RWPE1 (cell line): ENCODE measurements at regions not wholly inside any gene's neighbourhood (a gene's known extent, or its start where the extent isn't known, plus 50 kb on each side); places are given as distances from the start of the nearest gene placed in this dataset.

Experiments
- CTCF ChIA-PET: fragments of 350-600 bp; sonication (Branson Sonifier 250); formaldehyde crosslinking; extraction: SDS; loops from one replicate; lab custom pipeline; 2021; lab: Yijun Ruan, JAX
- POLR2A ChIA-PET: fragments of 400-600 bp; formaldehyde crosslinking; extraction: SDS; loops from one replicate; lab custom pipeline; 2020; ENCODE audit warnings: antibody characterized with exemption; ENCODE audit not compliant: low non-redundant PET; lab: Yijun Ruan, JAX
- DNase-seq: peaks from one replicate; pipeline ENCODE4 v3.0.0; 2012; ENCODE audit warnings: low spot score
- H3K27ac ChIP-seq: fragments of 450-650 bp; 2 replicates; pipeline ENCODE4 v1.5.1; 2017
- TF ChIP-seq, protein P1 (sequence below): fragments of 450-650 bp; conservative IDR thresholded peaks from 2 replicates; pipeline ENCODE4 v1.5.1; 2017; ENCODE audit warnings: low read depth, mild to moderate bottlenecking

DNA sequence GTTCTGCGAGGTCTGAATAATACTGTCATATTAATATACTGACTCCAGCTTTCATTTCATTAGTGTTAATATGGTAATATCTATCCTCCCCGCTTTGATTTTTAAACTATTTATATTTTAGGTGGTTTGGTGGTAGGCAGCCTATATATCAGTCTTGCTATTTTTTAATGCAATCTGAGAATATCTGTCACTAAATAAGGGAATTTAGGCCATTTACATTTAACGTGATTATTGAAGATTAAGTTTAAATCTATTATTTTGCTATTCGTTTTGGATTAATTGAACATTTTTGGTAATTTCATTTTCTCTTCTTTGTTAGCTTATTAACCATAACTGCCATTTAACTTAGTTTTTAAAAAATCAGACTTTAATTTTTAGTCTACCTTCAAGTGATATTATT lies 247.7 kb upstream of the PMFBP1 start:
- DNase-seq, result no peak
- H3K27ac ChIP-seq, result no peak overlapping the region
- CTCF ChIA-PET, result interaction anchor here (0.6 kb wide), 1 partner anchor 48 kb away, joined by 4 read pairs; no protein-coding TSS in a partner anchor
- POLR2A ChIA-PET, result no interaction called here
- TF ChIP-seq, protein P1, sequence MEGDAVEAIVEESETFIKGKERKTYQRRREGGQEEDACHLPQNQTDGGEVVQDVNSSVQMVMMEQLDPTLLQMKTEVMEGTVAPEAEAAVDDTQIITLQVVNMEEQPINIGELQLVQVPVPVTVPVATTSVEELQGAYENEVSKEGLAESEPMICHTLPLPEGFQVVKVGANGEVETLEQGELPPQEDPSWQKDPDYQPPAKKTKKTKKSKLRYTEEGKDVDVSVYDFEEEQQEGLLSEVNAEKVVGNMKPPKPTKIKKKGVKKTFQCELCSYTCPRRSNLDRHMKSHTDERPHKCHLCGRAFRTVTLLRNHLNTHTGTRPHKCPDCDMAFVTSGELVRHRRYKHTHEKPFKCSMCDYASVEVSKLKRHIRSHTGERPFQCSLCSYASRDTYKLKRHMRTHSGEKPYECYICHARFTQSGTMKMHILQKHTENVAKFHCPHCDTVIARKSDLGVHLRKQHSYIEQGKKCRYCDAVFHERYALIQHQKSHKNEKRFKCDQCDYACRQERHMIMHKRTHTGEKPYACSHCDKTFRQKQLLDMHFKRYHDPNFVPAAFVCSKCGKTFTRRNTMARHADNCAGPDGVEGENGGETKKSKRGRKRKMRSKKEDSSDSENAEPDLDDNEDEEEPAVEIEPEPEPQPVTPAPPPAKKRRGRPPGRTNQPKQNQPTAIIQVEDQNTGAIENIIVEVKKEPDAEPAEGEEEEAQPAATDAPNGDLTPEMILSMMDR, result no peak

- ChIA-PET CTCF (interaction anchor here (0.6 kb wide), 1 partner anchor 52 kb away, joined by 3 read pairs; no protein-coding TSS in a partner anchor), POLR2A (no interaction called here)
- no peak for DNase-seq
- no peak overlapping the region for H3K27ac ChIP-seq
- TF ChIP-seq, protein P1, result no peak
These were observed 243.4 kb upstream of the PMFBP1 start for GRCh38 chr16:72415379-72415778.

DNA sequence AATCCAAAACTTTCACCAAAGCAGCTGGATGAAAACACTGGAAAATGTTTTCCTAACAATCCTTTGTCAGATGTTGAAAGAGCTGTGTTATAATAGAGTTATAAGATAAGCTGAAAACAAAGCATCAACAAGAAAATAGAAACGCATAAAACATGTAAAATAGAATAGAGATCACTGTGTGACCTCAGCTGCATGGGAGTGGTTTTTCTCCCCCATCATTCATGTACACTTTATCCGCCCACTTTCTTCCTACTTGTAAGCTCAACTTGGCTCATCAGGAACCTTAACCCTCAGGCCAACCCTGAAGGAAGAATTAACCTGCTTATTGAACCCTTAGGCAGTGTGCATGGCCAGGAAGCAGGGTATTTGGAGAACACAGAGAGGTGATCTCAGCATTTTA lies 238.5 kb upstream of the PMFBP1 start:
- CTCF ChIA-PET, result interaction anchor here (0.6 kb wide), 3 partner anchors 11 to 84 kb away, joined by 3 to 4 read pairs (median 3); no protein-coding TSS in a partner anchor
- DNase-seq, result no peak
- POLR2A ChIA-PET, result no interaction called here
- no peak overlapping the region for H3K27ac ChIP-seq
- TF ChIP-seq, protein P1, result no peak

DNA sequence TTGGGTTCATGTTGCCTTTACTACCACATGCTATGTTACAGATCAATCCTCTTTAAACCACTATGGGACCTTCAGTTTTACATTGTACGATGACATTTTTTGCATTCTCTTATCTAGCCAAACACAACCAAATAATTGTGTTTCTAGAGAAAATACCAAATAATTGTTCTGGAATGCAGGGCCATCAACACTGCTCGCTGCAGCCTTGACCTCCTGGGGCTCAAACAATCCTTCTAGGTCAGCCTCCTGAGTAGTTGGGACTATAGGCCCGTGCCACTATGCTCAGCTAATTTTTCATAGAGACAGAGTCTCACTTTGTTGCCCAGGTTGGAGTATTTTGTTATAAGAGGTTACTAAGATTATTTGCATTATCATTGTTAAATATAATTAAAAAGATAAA lies 237.5 kb upstream of the PMFBP1 start:
- CTCF ChIA-PET, result no interaction called here
- POLR2A ChIA-PET, result no interaction called here
- TF ChIP-seq, protein P1, result no peak
- no peak for DNase-seq
- no peak overlapping the region for H3K27ac ChIP-seq

- no peak for DNase-seq
- H3K27ac ChIP-seq, result no peak overlapping the region
- ChIA-PET POLR2A (no interaction called here), CTCF (interaction anchor here (0.8 kb wide), 1 partner anchor 255 kb away, joined by 4 read pairs; no protein-coding TSS in a partner anchor)
- TF ChIP-seq, protein P1, result no peak
These were observed 234.4 kb upstream of the PMFBP1 start for GRCh38 chr16:72406390-72406789.

GRCh38 chr16:72404299-72404698 lies 232.3 kb upstream of the PMFBP1 start:
- H3K27ac ChIP-seq, result no peak overlapping the region
- ChIA-PET CTCF (no interaction called here), POLR2A (no interaction called here)
- TF ChIP-seq, protein P1, result no peak
- DNase-seq, result no peak
